Erythroblast (primary cell): ENCODE measurements at regions not wholly inside any gene's neighbourhood (a gene's known extent, or its start where the extent isn't known, plus 50 kb on each side); places are given as distances from the start of the nearest gene placed in this dataset.

Experiments used
- GATA1 ChIP-seq: IDR thresholded peaks from 2 replicates; pipeline ENCODE4 v1.6.1; 2011; ENCODE audit warnings: low read depth, mild to moderate bottlenecking, control low read depth, low read length, moderate library complexity
- POLR2A ChIP-seq: IDR thresholded peaks from 2 replicates; pipeline ENCODE4 v1.6.1; 2011; ENCODE audit warnings: mild to moderate bottlenecking, low read length

- TF ChIP-seq POLR2A, result no peak
- TF ChIP-seq GATA1, result no peak
These were observed 431.2 kb downstream of the CDH26 start for GRCh38 chr20:60389441-60389840.
